ENCODE measurements at regions not wholly inside any gene's neighbourhood (a gene's known extent, or its start where the extent isn't known, plus 50 kb on each side); places are given as distances from the start of the nearest gene placed in this dataset.

DNA sequence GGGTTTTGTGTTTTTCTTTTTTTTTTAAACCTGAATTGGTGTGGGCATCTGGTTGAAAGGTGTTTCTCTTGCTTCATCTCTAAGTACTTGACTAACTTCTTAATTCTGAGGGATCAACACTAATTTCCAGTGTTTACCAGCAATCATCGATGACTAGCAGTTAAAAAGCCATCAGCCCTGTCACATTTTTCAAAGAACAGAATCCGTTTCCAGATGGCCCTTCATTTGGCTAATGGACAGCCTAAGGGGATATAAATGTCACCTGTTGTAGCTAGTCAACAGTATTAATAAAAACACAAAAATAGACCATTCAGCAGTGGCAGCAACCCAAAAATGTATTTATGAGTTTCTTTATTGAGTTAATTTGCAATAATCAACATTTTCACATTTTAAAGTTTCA lies 1076.5 kb downstream of the MAT2B start (continued):
- TF ChIP-seq, protein P1, sequence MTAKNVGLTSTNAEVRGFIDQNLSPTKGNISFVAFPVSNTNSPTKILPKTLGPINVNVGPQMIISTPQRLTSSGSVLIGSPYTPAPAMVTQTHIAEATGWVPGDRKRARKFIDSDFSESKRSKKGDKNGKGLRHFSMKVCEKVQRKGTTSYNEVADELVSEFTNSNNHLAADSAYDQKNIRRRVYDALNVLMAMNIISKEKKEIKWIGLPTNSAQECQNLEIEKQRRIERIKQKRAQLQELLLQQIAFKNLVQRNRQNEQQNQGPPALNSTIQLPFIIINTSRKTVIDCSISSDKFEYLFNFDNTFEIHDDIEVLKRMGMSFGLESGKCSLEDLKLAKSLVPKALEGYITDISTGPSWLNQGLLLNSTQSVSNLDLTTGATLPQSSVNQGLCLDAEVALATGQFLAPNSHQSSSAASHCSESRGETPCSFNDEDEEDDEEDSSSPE (CRISPR knock-in tag; IDR thresholded peaks at IDR 0.05): no peak
- TF ChIP-seq PHF5A (CRISPR knock-in tag; IDR thresholded peaks at IDR 0.05; ENCODE audit: low read depth, unreplicated experiment): no peak
- TF ChIP-seq NR2F6 (IDR thresholded peaks at IDR 0.05): no peak
- TF ChIP-seq NR2F6 (CRISPR knock-in tag; IDR thresholded peaks at IDR 0.05): no peak
- TF ChIP-seq NFE2L1 (CRISPR knock-in tag; IDR thresholded peaks at IDR 0.05; ENCODE audit: borderline replicate concordance): no peak
- TF ChIP-seq HOXA7 (CRISPR knock-in tag; IDR thresholded peaks at IDR 0.05): no peak
- TF ChIP-seq RXRB (CRISPR knock-in tag; IDR thresholded peaks at IDR 0.05; ENCODE audit: borderline replicate concordance): no peak

DNA sequence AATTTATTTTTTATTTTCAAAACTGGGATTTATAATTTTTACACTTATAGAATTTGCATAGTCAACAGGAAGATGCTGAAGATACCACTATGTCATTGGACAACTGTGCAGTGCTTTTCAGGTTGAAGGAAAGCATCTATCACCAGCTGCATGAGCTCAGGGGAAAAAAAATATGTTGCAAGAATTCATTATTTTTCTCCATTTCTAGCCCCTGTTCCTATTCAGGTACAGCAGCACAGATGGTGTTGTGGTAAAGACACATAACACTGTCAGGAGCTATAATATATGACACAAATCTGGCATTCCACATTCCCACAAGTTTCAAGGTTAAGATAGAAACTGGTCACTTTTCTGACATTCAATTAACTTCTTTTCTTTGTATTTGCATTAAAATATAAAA lies 1088.6 kb downstream of the MAT2B start:
- Histone ChIP-seq H3K4me3 (replicated peaks in 1 of 3; ENCODE audit: insufficient read depth in 1 of 3, low read depth in 2 of 3, low read length in 3 of 3) (no peak overlapping the region), H3K9me3 (ENCODE audit: low read length) (no peaks in the 10 kb centered on the region), H3K4me2 (ENCODE audit: low read depth, low read length) (no peak overlapping the region), H3K9ac (ENCODE audit: insufficient read depth, low read depth, low read length) (no peak overlapping the region), H3K36me3 (replicated peaks in 1 of 2; ENCODE audit: control insufficient read depth in 1 of 2, insufficient read depth in 2 of 2, low read length in 2 of 2) (no peaks in the 10 kb centered on the region), H3K79me2 (ENCODE audit: insufficient read depth, low read length) (no peaks in the 10 kb centered on the region), H3K27me3 (ENCODE audit: control insufficient read depth in 1 of 2, insufficient read depth in 2 of 2, low read length in 2 of 2) (no peaks in the 10 kb centered on the region), H4K20me1 (ENCODE audit: insufficient read depth, low read length) (no peaks in the 10 kb centered on the region), H3K4me1 (ENCODE audit: insufficient read depth, low read length) (no peaks in the 10 kb centered on the region), H3K27ac (ENCODE audit: extremely low read length, insufficient read depth, low read length) (no peak overlapping the region), H2AFZ (ENCODE audit: low read length) (no peak overlapping the region)
- in situ Hi-C loops (cut with HindIII; ENCODE audit: extremely low pct_ligation_motif_present, low pct_unique_long_range_greater_than_20kb) (no loop called here), intact Hi-C loops (cut with micrococcal nuclease; ENCODE audit: unreplicated experiment) (no loop called here)
- BruUV-seq (replicated peaks): no TSS peak
- ChIA-PET CTCF (ENCODE audit: low intra/inter-chr PET ratio, low total read pairs) (no interaction called here), POLR2A (no interaction called here)
- FAIRE-seq: no peak
- no peak for ATAC-seq
- no peak for DNase-seq (ENCODE audit: low spot score)
- TF ChIP-seq SMARCC2 (IDR thresholded peaks at IDR 0.05): no peak
- TF ChIP-seq, protein P2, sequence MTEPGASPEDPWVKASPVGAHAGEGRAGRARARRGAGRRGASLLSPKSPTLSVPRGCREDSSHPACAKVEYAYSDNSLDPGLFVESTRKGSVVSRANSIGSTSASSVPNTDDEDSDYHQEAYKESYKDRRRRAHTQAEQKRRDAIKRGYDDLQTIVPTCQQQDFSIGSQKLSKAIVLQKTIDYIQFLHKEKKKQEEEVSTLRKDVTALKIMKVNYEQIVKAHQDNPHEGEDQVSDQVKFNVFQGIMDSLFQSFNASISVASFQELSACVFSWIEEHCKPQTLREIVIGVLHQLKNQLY (CRISPR knock-in tag; IDR thresholded peaks at IDR 0.05): no peak
- no peak for TF ChIP-seq SIX4 (CRISPR knock-in tag; IDR thresholded peaks at IDR 0.05)
- no peak for TF ChIP-seq KLF13 (CRISPR knock-in tag; IDR thresholded peaks at IDR 0.05)
- TF ChIP-seq, protein P3, sequence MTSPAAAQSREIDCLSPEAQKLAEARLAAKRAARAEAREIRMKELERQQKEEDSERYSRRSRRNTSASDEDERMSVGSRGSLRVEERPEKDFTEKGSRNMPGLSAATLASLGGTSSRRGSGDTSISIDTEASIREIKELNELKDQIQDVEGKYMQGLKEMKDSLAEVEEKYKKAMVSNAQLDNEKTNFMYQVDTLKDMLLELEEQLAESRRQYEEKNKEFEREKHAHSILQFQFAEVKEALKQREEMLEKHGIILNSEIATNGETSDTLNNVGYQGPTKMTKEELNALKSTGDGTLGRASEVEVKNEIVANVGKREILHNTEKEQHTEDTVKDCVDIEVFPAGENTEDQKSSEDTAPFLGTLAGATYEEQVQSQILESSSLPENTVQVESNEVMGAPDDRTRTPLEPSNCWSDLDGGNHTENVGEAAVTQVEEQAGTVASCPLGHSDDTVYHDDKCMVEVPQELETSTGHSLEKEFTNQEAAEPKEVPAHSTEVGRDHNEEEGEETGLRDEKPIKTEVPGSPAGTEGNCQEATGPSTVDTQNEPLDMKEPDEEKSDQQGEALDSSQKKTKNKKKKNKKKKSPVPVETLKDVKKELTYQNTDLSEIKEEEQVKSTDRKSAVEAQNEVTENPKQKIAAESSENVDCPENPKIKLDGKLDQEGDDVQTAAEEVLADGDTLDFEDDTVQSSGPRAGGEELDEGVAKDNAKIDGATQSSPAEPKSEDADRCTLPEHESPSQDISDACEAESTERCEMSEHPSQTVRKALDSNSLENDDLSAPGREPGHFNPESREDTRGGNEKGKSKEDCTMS (CRISPR knock-in tag; conservative IDR thresholded peaks at IDR 0.05): no peak
- no peak for TF ChIP-seq GZF1 (CRISPR knock-in tag; IDR thresholded peaks at IDR 0.05)
- no peak for TF ChIP-seq MAFG (CRISPR knock-in tag; IDR thresholded peaks at IDR 0.05)
- TF ChIP-seq YEATS2 (CRISPR knock-in tag; IDR thresholded peaks at IDR 0.05; ENCODE audit: borderline replicate concordance): no peak
- no peak for TF ChIP-seq SP2 (CRISPR knock-in tag; IDR thresholded peaks at IDR 0.05)
- no peak for TF ChIP-seq ZNF775 (CRISPR knock-in tag; IDR thresholded peaks at IDR 0.05; ENCODE audit: borderline replicate concordance)
- no peak for TF ChIP-seq POLR2AphosphoS2 (IDR thresholded peaks at IDR 0.05; ENCODE audit: low read depth, low read length)
- no peak for TF ChIP-seq BRD4 (CRISPR knock-in tag; IDR thresholded peaks at IDR 0.05)
- TF ChIP-seq AKAP8 (CRISPR knock-in tag; IDR thresholded peaks at IDR 0.05): no peak
- TF ChIP-seq PCBP1 (IDR thresholded peaks at IDR 0.05; ENCODE audit: borderline replicate concordance, low read depth, low read length): no peak
- TF ChIP-seq, protein P4, sequence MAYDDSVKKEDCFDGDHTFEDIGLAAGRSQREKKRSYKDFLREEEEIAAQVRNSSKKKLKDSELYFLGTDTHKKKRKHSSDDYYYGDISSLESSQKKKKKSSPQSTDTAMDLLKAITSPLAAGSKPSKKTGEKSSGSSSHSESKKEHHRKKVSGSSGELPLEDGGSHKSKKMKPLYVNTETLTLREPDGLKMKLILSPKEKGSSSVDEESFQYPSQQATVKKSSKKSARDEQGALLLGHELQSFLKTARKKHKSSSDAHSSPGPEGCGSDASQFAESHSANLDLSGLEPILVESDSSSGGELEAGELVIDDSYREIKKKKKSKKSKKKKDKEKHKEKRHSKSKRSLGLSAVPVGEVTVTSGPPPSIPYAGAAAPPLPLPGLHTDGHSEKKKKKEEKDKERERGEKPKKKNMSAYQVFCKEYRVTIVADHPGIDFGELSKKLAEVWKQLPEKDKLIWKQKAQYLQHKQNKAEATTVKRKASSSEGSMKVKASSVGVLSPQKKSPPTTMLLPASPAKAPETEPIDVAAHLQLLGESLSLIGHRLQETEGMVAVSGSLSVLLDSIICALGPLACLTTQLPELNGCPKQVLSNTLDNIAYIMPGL (CRISPR knock-in tag; IDR thresholded peaks at IDR 0.05; ENCODE audit: borderline replicate concordance in 1 of 2, low read depth in 1 of 2): no peak
